Glomerular visceral epithelial cell (primary cell): ENCODE measurements at regions not wholly inside any gene's neighbourhood (a gene's known extent, or its start where the extent isn't known, plus 50 kb on each side); places are given as distances from the start of the nearest gene placed in this dataset.

Source experiments
- DNase-seq: peaks from one replicate; pipeline ENCODE4 v3.0.0-alpha.2; 2016; ENCODE audit errors: extremely low spot score

DNA sequence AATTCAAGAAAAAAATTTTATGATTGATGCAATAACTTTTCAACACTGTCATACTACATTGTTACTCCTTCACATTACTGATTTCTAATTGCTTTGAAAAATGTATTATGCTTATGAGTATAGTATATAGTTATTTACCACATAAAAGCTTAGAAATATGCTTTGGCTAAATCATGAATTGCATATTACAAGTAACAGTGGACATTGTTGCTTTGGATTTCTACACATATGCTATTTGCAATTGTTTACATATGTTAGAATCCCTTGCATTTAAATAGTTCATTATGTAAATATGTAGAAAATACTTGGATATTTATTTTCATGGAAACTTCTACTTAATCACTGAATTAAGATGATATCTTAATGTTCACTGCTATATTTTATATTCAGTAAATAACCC, 577.5 kb downstream of the QKI start:
- DNase-seq = no peak

DNA sequence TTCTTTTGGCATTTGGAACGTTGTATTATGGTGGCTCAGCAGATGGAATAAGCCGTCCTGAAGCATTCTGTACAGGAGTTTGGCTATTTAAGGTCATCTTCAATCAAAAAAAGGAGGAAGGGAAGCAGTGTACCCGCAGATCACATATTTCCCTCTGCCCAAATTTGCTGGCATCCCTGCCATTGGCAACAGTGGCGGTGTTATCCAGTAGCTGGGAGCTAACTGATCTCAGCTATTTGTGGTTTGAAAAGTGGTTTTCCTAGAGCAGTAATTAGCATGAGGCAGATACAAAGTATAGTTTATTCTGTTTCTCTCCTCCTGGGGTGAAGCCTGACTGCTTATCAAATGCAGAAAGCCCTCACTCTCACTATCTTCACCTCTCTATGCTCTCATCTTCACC, 576.8 kb downstream of the QKI start:
- no peak for DNase-seq

DNA sequence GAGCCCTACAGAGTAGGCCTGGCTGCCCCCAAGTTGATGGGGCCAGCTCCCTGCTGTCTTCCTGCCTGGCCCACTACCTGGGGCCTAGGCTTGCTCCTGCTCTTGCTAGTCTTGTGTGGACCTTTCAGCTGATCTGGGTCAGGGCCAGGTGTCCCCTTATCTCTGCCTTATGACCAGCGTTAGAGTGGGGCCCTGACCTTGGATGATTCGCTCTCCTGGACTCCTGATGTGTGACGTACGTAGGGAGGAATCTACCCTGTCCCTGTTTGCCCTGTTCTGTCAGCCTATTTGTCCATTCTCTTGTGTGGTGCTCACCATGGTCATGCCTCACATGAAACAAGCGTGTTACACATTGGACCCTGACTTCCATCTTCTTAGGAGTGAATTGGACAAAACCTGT, 571.8 kb downstream of the QKI start:
- DNase-seq = peak; percentile 39

DNA sequence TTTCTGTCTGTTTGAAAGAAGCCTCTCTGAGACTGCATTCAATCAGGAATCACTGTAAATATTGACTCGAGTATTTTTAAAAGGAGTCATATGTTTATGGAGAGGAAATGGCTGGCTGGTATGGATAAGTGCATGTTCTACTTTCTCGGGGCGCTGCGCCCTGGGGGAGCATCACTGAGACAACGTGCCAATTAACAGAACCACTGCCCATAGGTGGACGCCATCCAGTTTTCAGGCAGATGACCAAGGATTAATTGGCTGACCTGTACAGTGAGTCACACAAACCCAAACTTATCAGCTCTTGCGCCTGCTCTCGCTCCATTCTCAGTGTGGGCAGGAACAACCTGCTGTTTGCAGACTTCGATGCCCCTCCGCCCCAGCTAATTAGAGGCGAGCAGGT, 571.2 kb downstream of the QKI start:
- DNase-seq = no peak

DNA sequence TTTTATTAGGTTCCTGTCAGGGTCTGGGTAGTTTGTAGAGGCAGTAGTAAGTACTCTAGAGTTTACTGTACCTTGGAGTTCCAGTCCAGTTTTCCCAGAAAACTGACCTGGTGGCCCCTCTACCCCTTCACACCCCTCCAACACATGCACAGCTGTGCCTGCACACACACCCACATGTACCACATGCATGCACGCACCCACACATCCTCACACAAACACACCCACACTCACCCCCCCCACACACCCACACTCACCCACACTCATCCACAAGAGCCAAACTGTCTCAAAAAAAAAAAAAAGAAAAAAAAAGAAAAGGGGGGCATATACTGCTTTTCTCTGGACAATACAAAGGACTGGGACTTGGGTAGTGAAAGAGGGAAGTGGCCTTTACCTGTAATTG, 570.5 kb downstream of the QKI start:
- DNase-seq = no peak

DNA sequence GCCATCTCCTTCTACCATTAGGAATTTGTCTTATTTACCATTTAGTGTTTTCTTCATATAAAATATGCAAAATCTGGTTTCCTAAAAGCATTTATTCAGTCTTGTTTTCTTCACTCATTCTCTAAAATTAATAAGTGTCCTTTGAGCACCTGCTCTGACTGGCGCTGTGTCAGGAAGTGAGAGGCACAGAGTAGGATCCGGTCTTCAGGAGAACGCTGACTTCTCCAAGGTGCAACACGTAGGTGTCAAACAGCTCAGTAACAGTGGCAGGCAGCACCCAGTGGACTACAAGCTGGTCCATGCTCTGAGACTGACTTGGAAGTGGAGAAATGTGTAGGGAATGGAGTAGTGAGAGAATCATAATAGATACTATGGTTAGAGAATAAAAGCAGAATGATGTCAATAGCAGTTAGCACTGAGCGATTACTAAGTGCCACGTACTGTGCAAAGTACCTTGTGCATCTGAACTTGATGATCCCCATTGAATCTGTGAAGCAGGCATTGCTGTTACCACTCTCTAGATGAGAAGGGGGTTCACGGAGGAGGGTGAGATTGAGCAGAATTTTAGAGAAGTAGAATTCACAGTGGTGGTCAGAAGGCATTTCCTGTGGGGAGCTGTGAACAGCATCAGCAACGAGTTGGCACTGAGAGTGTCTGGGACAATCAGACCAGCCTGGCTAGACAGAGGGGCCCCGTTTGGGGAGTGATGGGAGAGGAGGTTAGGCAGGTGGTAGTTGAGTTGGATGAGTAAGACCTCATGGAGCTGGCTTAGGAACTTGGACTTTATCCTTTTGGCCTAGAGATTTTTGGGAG, 569.8 kb downstream of the QKI start:
- peak; percentile 44 for DNase-seq

DNA sequence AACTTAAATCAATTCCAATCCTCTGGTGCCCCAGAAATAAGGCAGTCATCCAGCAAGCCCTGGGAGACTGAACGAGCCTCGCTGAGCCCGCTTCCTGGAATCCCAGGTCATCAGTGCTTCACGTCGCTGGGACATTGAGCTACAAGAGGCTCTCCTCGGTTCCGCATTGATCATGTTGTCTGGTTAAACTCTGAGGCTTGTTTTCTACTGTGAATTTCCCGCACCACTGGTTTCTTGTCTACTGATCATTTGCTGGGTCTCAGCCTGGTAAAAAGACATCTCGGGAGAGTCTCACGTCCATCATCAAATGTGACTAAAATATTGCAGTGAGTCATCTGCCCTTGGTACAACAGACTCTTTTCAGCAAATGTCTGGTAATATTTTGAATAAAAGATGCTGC, 569.2 kb downstream of the QKI start:
- peak; percentile 33 for DNase-seq

DNA sequence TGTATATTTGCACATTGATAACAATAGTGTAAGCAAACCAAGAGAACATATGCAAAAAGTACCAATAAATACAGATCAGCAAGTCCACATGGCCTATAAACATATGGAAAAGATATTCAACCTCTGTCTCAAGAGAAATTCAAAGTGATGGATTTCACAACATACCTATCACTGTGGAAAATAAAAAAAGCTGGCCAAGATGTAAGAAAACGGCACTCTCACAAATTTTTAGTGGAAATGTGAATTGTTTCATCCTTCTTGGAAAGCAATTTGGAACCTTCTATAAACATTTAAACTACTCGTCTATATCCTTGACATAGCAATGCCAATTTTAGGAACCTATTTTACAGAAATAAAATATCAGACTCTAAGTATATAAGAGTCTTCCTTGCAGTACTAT, 559.8 kb downstream of the QKI start:
- no peak for DNase-seq

DNA sequence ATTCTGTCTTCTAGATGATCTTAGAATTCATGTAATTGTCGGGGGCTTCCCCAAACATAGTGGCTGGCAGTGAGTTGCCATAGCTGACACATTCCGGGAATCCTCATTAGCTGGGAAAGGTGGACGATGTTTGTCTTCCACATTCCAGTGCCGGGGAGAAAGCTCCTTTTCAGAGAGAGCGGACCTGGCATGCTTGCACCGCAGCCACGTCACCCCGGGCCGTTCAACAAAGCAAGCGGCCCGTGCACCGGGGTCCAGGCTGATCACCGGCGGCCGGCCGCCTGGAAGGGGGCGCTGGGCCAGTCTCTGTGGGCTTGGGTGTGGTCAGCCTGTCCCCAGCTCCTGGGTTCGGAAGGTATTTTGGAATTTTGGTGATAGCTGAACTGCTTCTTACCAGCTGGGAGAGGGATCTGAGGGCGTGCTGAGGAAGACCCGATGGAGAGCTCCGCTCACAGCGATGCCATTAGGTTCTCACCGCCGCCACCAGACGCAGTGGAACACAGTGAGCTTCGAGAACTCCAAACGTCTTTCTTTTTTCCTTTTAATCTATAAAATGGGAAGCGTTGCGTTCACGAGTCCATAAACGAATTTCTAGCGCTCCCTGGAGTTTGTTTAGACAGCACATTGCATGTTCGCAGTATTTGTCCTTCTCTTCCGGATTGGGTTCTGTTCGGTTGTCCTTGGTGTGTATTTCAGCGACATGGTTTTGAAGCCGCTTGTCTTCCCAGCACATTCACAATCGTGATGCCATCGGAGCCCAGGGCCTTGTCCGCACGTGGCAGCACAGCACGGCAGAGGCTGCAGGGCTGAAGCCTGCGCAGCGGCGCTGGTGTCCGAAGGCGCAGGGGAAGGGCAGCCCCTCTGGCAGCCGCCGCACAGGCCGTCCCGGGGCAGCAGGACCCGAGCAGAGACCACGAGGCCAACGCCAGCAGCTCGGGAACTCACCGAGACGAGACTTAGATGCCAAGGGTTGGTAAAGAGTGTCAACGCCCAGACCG, 557.6 kb downstream of the QKI start:
- no peak for DNase-seq

DNA sequence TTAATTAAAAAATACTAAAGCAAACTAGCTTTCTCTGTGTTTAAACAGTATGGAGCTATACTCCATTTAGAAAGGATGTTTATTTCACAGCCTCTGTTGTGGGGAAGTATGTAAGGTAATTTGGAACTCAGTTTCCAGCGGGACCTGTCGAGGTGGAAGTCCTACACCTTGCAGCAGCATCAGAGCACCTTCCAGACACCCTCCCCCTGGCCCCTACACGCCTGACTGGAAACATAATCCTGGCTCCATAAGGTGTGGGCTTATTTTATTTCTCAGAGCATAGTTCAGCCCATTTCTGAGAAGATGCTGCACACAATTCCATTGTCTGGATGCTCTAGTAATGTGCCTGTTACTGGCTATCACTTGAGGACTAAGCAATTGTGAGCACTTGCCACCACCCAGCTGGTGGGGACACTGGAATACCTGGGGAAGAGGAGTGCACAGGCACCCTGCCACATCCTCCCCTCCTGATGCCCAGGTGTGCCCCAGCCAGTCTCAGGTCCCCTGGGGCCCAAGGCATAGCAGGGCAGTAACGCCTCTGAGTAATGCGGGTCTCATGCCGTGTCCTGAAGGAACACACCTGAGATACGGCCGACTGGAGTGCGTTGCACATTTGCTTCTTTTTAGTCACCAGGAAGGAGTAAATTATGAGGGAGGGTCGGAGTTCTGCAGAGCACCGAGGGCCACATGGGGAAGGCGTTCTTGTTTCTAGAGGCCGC, 556.5 kb downstream of the QKI start:
- no peak for DNase-seq

DNA sequence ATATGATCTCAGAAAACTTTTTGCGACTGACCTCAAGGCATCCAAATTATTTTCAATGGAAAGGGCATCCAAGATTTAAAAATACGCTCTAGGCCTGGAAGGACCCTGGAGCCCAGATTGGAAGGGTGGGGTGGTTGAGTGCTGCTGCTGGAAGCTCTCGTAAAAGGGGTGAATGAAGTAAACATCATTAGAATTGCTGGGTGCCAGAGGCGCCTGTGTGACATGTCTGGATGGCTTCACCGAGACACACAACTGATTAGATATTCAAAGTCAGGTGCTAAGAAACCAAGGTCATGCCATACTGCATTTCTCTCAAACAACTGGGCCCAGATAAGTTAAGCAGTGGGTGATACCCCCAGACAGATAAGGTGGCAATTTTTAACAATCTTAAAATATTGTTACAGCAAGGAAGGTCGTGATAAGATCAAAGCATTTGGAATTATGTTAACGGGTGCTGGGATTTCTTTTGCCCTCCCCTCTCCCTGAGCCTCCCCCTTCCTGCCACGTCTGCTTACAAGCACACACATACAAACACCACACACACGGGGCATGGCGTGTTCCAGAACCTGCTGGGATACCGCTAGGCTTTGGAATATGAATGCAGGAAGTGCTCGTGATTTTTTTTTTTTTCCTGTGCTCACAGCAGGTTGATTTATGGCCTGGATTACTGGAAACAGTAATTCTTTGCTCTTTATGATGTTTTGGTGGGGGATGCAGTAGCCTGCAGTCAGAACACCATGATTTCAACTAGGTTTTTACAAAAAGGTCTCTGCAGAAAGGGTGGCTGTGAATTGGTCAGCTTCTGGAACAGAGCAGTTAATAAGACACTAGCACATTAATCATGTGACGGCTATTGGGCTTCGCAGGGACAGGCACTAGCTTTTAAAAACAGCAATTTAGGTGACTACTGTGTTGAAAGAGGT, 551.2 kb downstream of the QKI start:
- no peak for DNase-seq

DNA sequence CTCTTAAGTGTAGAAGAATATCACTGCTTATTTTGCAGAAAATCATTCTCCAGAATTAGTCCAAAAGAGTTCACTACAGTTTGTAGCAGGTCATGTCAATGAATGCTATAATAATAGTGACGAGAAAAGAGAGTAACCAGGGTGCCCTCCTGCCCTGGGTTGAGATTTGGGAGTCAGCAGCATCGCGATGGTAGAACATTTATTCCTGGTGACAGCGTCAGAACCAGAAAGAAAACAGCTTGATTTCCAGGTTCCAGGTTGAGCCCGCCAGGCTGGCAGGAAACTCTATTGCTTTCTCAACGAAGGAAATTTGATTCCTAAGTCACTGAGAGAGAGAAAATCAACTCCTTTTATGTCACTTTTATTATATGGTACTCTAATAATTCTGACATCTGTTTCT, 550.3 kb downstream of the QKI start:
- no peak for DNase-seq

DNA sequence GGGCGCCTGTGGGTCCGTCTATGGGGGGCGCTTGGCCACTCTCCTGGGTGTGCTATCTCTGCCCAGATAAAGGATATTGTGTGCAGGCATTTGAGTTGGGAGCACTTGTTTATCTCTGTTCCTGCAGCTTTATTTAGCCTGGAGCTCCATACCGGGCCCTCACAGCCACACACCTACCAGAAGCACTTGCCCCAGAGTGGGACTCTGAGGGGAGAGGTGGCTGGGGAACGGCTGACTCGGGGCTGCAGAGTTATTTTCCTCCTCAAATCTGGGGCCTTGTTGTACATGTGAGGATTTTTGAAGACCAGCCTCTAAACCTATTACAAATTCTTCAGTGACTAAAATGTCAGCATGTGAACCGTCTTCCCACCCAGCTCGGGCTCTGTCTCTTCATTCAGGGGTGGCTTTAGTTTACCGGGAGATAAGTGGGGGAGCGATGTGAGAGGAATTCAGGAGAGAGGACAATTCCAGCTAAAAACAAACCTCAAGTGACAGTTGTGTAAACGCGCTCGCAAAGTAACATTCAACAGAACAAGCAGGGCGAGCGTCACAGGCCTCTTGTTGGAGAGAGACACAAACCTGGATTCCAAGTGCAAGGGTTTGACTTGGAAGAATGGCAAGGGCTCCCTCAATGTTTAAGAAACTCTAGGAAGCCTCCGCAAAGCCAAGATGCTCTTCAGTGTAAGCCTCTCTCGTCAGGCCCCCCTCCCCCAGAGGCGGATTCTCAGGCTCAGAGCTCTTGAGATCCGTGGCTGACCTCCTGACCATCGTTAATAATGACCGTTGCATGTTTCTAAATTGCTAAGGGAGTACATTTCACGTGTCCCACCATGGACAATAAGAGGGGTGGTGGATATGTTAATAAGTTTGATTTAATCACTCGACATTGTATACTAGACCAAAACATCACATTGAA, 548.9 kb downstream of the QKI start:
- DNase-seq = no peak

DNA sequence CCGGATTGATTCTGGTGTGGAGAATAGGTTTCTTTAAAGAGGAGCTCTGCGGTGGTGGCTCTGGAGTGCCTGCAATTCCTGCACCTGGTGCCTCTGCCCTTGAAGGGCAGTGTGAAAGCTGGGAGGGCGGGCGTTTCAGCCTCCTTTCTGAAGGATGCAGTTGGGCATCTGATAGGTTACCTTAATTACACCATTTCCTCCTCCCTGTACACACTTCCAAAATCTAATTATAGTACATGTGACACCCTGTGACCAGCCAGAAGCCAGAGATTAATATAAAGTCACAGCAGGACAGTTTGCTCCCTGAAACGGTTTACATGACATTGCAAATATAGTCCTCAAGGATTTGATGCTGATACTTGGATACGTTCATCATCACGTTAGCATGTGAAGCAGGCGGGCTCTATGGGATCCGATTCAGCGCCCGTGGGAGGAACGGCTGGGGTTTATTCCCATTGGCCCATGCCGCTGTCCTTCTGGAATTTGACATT, 548.2 kb downstream of the QKI start:
- DNase-seq = no peak

DNA sequence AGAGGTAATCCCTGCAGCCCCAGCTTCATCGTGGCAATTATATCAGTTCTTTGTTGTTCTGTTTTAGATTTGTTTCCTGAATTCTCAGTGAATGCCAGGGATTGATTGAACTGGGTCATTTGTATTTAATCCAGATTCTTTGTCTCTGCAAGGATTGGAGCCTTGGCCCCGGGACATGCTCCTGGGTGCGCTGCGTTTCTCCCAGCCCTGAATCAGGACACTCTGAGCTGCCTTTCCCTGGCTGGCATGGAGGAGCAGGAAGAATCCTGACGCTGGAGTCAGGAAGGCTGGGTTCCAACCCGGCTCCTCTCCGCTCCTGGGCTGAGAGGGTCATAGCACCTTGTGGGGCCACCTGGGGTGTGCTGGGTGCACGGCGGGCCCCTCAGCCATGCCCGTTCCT, 545.6 kb downstream of the QKI start:
- DNase-seq = no peak

DNA sequence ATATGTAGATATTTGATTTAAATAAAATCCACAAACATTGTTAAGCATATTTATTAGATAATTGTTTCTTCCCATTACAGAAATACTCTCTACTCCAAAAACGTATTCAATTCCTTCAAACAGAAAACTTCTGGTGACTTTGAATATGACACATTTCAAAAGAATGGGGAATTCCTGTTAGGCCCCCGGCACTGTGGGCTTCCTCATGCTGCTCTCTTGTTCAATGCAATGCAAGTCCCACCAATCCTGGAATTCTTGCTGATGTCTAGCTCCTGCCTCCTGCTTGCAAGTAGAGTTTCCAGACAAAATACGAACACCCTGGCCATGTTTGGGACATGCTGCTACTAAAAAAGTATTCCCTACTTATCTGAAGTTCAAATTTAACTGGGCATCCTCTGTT, 544.1 kb downstream of the QKI start:
- DNase-seq = peak; percentile 66

DNA sequence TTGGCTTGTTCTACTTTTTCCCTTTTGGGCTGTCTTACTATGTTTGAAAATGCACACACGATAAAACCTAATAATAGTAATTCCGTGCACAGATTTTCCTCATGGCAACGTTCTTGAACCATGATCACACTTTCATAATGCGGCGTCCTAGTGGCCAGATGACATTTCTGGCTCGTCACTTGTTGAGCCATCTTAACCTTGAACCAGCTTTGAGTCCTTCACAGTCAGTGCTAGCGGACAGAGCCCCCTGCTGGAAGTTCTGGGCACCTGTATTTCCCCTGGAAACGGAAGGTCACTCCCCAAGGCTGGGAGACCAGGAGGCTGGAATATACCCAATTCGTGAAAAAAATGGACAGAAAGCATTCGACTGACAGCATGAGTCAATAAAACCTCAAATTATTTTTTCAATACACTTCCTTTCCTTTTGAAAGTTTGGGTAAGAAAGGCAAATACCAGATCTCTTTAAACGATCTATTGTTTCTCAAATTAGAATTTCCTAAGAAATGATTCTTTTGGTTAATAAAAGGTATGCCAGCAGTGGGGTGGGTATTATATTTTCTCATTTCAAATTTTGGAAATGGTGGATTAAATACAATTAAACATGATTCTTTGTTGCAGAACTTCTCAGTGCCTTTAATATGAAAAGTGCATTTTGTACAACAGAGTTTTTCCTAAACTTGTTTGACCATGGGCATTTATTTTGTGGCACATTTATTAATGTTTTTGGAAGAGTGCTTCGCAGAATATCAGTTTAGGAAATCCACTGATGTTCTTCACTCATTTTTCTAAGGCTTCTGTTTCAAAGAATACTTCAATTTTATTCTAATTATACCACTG, 542.3 kb downstream of the QKI start:
- DNase-seq = peak; percentile 75

DNA sequence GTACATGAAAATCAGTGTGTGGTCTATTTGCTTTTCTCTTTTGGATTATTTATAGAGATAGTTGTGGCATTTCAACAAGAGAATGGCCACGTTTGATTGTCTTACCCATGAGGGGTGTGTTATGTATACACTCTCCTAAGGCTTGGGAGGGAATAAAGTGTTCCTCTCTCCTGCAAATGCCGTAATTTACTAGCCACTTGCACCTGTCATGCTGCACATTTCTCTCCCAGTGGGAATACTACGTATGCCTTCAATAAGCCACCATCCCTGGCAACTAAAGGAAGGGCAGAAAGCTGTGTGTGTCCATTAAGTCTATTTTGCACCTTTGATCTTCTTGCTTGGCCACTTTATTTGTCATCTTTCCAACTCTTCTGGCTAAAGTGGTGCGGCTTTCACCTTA, 541.2 kb downstream of the QKI start:
- no peak for DNase-seq

DNA sequence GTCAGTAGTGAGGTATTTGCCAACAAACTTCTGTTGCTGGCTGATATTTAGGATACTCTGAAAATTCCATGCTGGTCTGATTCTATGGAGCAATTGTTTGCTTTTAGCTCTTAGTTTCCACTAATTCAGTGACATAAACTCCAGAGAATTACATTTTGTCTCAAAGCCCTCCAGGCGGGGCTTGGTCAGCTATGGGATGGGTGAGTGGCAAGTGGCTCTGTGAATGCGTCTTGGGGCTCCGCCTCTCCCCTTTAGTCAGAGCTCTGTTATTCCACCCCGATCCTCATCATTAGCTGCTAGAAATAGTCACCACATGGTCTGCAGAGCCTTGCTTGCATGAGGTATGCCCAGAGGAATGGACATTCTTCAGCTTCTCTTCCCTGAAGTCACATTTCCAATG, 540.6 kb downstream of the QKI start:
- peak; percentile 25 for DNase-seq
